CD4-positive, alpha-beta T cell (primary cell): ENCODE measurements at regions not wholly inside any gene's neighbourhood (a gene's known extent, or its start where the extent isn't known, plus 50 kb on each side); places are given as distances from the start of the nearest gene placed in this dataset.

ENCODE experiments used
- ATAC-seq: fragments of 200-7000 bp; cut with Tn5 transposase; one replicate; pipeline ENCODE4 v1.10.0; 2022; ENCODE audit warnings: mild to moderate bottlenecking; ENCODE audit not compliant: poor library complexity
- CTCF ChIA-PET: fragments of 350-600 bp; sonication (Branson Sonifier 250); formaldehyde crosslinking; loops from one replicate; lab custom pipeline; 2021; ENCODE audit warnings: antibody characterized with exemption, inconsistent platforms; lab: Charles Lee
- POLR2A ChIA-PET: fragments of 350-600 bp; sonication (Branson Sonifier 250); formaldehyde crosslinking; loops from one replicate; lab custom pipeline; 2021; ENCODE audit warnings: antibody characterized with exemption, inconsistent platforms; lab: Charles Lee
- DNase-seq, 14 experiments: peaks; one replicate each; pipeline ENCODE4 v3.0.0-alpha.2; 2013 to 2020; ENCODE audit warnings: mixed read lengths in 2 of 14
- H3K27ac ChIP-seq, 2 donors: one replicate each; pipeline versions ENCODE4 v1.5.1 to v1.7.0; 2013; ENCODE audit warnings: low read length in 2 of 2, low read depth in 1 of 2, mild to moderate bottlenecking in 1 of 2
- H3K27me3 ChIP-seq, 2 experiments: 1 replicate in 1 of 2; 2 replicates in 1 of 2; pipeline versions ENCODE4 v1.6.1 to v1.7.0; 2013; ENCODE audit warnings: low read length in 2 of 2, control low read depth in 1 of 2, mild to moderate bottlenecking in 1 of 2, moderate library complexity in 1 of 2; ENCODE audit not compliant: insufficient read depth in 2 of 2, control insufficient read depth in 1 of 2
- H3K36me3 ChIP-seq: one replicate; pipeline ENCODE4 v1.6.1; 2013; ENCODE audit warnings: low read length, control low read depth; ENCODE audit not compliant: insufficient read depth
- H3K4me1 ChIP-seq: one replicate; pipeline ENCODE4 v1.6.1; 2013; ENCODE audit warnings: low read length, control low read depth; ENCODE audit not compliant: insufficient read depth
- H3K4me3 ChIP-seq: one replicate; pipeline ENCODE4 v1.5.1; 2013; ENCODE audit warnings: mild to moderate bottlenecking, low read length, moderate library complexity
- H3K9me3 ChIP-seq, 2 experiments: 1 replicate in 1 of 2; 2 replicates in 1 of 2; pipeline versions ENCODE4 v1.6.1 to v1.7.0; 2013; ENCODE audit warnings: low read length in 2 of 2, mild to moderate bottlenecking in 2 of 2, control low read depth in 1 of 2, moderate library complexity in 1 of 2; ENCODE audit not compliant: control insufficient read depth in 1 of 2, insufficient read depth in 1 of 2
- H3K27ac Mint-ChIP-seq: one replicate; pipeline ENCODE4 v1.8.0; 2020; ENCODE audit warnings: mixed read lengths
- H3K27me3 Mint-ChIP-seq: one replicate; pipeline ENCODE4 v1.8.0; 2021; ENCODE audit warnings: mixed read lengths
- H3K36me3 Mint-ChIP-seq: one replicate; pipeline ENCODE4 v1.8.0; 2021; ENCODE audit warnings: low read depth, mixed read lengths
- H3K4me1 Mint-ChIP-seq: one replicate; pipeline ENCODE4 v1.8.0; 2021; ENCODE audit warnings: low read depth, mixed read lengths
- H3K4me3 Mint-ChIP-seq: one replicate; pipeline ENCODE4 v1.8.0; 2020; ENCODE audit warnings: mild to moderate bottlenecking, mixed read lengths
- H3K9me3 Mint-ChIP-seq: one replicate; pipeline ENCODE4 v1.8.0; 2020; ENCODE audit warnings: mixed read lengths
- intact Hi-C, 2 experiments: fragments of 100-400 bp; cut with DNase I in 1 of 2; cut with micrococcal nuclease in 1 of 2; formaldehyde crosslinking; loops; one replicate each; pipeline versions ENCODE4 v1.15.1 to v1.9.0; 2023 to 2025; cut with DNase I, micrococcal nuclease
- TF ChIP-seq, protein P1 (sequence below): fragments of 200-600 bp; IDR thresholded peaks from one replicate; pipeline ENCODE4 v1.8.0; 2022; ENCODE audit warnings: antibody characterized with exemption, mild to moderate bottlenecking

- TF ChIP-seq, protein P1, sequence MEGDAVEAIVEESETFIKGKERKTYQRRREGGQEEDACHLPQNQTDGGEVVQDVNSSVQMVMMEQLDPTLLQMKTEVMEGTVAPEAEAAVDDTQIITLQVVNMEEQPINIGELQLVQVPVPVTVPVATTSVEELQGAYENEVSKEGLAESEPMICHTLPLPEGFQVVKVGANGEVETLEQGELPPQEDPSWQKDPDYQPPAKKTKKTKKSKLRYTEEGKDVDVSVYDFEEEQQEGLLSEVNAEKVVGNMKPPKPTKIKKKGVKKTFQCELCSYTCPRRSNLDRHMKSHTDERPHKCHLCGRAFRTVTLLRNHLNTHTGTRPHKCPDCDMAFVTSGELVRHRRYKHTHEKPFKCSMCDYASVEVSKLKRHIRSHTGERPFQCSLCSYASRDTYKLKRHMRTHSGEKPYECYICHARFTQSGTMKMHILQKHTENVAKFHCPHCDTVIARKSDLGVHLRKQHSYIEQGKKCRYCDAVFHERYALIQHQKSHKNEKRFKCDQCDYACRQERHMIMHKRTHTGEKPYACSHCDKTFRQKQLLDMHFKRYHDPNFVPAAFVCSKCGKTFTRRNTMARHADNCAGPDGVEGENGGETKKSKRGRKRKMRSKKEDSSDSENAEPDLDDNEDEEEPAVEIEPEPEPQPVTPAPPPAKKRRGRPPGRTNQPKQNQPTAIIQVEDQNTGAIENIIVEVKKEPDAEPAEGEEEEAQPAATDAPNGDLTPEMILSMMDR = no peak
- Mint-ChIP-seq H3K4me1 (peaks cover 100% of the 10 kb centered on the region), H3K4me3 (peak overlapping the region; percentile 16), H3K27me3 (no peaks in the 10 kb centered on the region), H3K9me3 (peaks cover 2% of the 10 kb centered on the region), H3K27ac (peak overlapping the region; percentile 71), H3K36me3 (no peaks in the 10 kb centered on the region)
- no peak overlapping the region for H3K4me3 ChIP-seq
- no peaks in the 10 kb centered on the region for H3K9me3 ChIP-seq
- peaks cover 62% of the 10 kb centered on the region for H3K4me1 ChIP-seq
- intact Hi-C loops = loop anchor here (5.0 to 10.0 kb wide), 2 partner anchors 80 to 267 kb away; no protein-coding TSS in a partner anchor
- ATAC-seq (peak; percentile 14), DNase-seq (peak in 5 of 14 experiments; percentile 18 to 65 (median 51))
- H3K27ac ChIP-seq = peak overlapping the region in 1 of 2 donors; percentile 29
- no peaks in the 10 kb centered on the region for H3K36me3 ChIP-seq
- CTCF ChIA-PET = interaction anchor here (0.8 to 1.7 kb wide), 3 partner anchors 25 to 271 kb away, joined by 3 to 5 read pairs (median 3); no protein-coding TSS in a partner anchor
- POLR2A ChIA-PET = interaction anchor here (0.8 to 4.4 kb wide), 3 partner anchors 17 to 271 kb away, joined by 3 to 16 read pairs (median 7); no protein-coding TSS in a partner anchor
- H3K27me3 ChIP-seq = no peaks in the 10 kb centered on the region
Measured at GRCh38 chr14:97707603-97708002, 910.4 kb downstream of the VRK1 start.

DNA sequence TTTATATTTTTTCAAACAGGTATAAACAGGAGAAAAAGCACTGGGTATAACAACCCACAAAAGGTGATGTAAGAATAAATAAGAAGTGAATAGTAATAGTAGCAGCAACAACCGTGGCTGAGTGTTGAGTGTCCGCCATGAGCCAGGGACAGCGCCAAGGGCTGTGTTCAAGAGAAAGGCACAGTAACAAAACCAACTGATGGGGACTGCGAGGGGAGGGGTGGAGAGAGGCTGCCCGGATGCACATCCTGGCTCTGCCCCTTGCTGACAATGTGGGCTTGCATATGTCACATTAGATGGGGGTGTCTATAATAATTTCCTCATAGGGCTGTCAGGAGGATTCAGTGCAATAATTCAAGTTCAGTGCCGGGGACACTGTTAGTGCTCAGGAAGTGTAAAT, 912.4 kb downstream of the VRK1 start:
- intact Hi-C loops = loop anchor here (5.0 to 10.0 kb wide), 2 partner anchors 82 to 265 kb away; no protein-coding TSS in a partner anchor
- H3K4me1 ChIP-seq = peaks cover 45% of the 10 kb centered on the region
- Mint-ChIP-seq H3K4me3 (peak overlapping the region; percentile 5), H3K9me3 (peaks cover 2% of the 10 kb centered on the region), H3K27me3 (no peaks in the 10 kb centered on the region), H3K4me1 (peaks cover 87% of the 10 kb centered on the region), H3K27ac (peak overlapping the region; percentile 71), H3K36me3 (no peaks in the 10 kb centered on the region)
- H3K4me3 ChIP-seq = no peak overlapping the region
- H3K36me3 ChIP-seq = no peaks in the 10 kb centered on the region
- H3K27ac ChIP-seq = peak overlapping the region in 1 of 2 donors; percentile 20
- DNase-seq = peak in 11 of 14 experiments; percentile 23 to 88 (median 45)
- POLR2A ChIA-PET = interaction anchor here (1.0 to 4.4 kb wide), 2 partner anchors 15 to 107 kb away, joined by 3 to 16 read pairs; no protein-coding TSS in a partner anchor
- CTCF ChIA-PET = no interaction called here
- H3K27me3 ChIP-seq = no peaks in the 10 kb centered on the region
- TF ChIP-seq, protein P1 = no peak
- no peaks in the 10 kb centered on the region for H3K9me3 ChIP-seq
- peak; percentile 80 for ATAC-seq

- H3K27ac ChIP-seq = no peak overlapping the region
- CTCF ChIA-PET = no interaction called here
- no peak for ATAC-seq
- H3K27ac Mint-ChIP-seq = peak overlapping the region; percentile 31
- intact Hi-C loops = loop anchor here in 1 of 2 experiments (10.0 kb wide), 1 partner anchor 264 kb away; no protein-coding TSS in a partner anchor
- H3K4me3 ChIP-seq = no peak overlapping the region
- H3K9me3 ChIP-seq = no peaks in the 10 kb centered on the region
- H3K9me3 Mint-ChIP-seq = peaks cover 2% of the 10 kb centered on the region
- no peaks in the 10 kb centered on the region for H3K36me3 ChIP-seq
- no peaks in the 10 kb centered on the region for H3K27me3 Mint-ChIP-seq
- H3K36me3 Mint-ChIP-seq = no peaks in the 10 kb centered on the region
- peak overlapping the region; percentile 35 for H3K4me3 Mint-ChIP-seq
- H3K4me1 ChIP-seq = peaks cover 40% of the 10 kb centered on the region
- TF ChIP-seq, protein P1 = no peak
- DNase-seq = no peak
- POLR2A ChIA-PET = no interaction called here
- H3K4me1 Mint-ChIP-seq = peaks cover 76% of the 10 kb centered on the region
- H3K27me3 ChIP-seq = no peaks in the 10 kb centered on the region
Measured at GRCh38 chr14:97710726-97711125, 913.5 kb downstream of the VRK1 start.
